HG03439 (cell line): ENCODE measurements at regions not wholly inside any gene's neighbourhood (a gene's known extent, or its start where the extent isn't known, plus 50 kb on each side); places are given as distances from the start of the nearest gene placed in this dataset.
"Not testable (repeated sequence)": the region's sequence is repeated elsewhere in the genome, so short reads cannot be mapped to it uniquely, and the experiment has no call there.

Source experiments
- ATAC-seq: cut with Tn5 transposase; IDR thresholded peaks from one replicate; pipeline ENCODE4 v1.9.1; 2021; ENCODE audit warnings: mild to moderate bottlenecking, moderate library complexity; ENCODE audit not compliant: unreplicated experiment

DNA sequence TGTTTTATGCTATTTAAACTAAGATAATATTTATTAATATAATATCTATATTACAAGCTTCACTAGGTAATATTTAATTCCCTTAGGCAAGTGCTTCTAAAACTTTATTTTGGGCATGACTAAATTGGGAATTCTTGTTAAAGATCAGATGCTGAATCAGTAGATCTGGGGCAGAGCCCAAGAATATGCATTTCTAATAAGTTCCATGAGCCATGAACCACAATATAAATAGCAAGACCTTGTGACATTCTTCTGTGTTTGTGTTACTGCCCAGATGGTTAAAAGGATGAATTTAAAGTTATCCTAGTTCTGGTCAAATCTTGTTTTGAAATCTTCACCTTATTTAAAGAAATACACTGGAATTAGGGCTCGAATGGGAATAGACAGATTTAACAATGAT, 258.4 kb upstream of the CACNA2D1 start:
- ATAC-seq: no peak

DNA sequence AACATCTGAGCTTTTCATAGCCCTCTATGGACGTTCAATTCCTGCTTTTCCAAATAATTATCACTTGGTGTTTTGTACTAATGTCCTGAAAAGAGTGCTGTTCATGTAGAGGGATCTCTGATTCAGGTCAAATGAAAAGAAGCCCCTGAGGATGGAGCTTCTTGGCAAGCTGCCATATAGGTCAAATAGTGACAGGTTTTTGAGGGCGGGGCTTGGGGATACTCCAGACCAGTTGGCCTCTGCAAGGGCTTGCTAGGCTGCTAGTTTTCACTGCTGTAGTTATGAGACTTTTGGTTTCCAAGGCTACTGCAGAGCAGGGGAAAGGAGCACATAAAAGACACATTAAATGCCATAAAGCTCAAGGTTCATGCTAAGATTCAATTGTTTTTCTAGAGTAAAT, 257.2 kb upstream of the CACNA2D1 start:
- ATAC-seq: no peak

DNA sequence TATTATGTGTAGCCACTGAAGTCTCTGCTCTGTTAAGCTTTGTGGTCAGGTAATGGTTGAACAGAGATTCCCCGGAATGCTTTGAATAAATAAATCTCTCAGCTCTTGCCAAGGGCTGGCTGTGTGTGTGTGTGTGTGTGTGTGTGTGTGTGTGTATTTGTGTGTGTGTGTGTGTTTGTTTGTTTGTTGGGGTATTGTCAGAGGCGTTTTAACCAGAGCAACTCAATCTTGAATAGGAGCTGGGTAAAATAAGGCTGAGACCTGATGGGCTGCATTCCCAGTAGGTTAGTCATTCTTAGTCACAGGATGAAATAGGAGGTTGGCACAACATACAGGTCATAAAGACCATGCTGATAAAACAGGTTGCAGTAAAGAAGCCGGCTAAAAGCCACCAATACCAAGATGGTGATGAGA, 256.2 kb upstream of the CACNA2D1 start:
- no peak for ATAC-seq

GRCh38 chr7:82697897-82698296, 254.3 kb upstream of the CACNA2D1 start:
- ATAC-seq: no peak

DNA sequence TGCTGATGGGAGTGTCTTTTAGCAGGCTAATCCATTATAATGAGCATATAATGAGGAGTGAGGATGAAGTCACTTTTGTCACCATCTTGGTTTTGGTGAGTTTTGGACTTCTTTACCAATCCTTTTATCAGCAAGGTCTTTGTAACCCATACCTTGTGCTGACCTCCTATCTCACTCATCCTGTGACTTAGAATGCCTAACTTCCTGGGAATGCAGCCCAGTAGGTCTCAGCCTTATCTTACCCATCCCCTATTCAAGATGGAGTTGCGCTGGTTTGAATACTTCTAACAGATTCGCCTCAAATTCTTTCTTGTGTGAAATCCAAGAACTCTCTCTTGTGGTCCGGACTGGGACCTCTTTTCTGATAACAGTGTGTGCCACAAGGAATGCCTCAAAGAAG, 253.1 kb upstream of the CACNA2D1 start:
- no peak for ATAC-seq

DNA sequence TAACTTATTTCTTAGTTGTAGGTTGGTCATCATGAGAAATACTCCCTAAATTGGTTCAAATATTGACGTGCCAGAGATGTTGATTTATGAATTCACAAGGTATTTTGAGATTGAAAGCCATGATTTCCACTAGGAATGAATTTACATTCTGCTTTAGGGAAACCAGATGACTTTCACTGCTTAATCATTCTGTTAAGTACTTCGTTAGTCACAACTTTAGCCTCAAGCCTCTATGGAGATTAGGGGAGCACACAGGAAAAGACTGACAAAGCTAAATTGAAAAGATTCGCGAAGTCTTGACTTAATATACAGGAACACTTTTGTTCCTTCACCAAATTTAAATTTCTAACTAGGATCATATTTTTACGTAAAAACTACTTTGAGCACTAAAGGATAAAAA, 250.4 kb upstream of the CACNA2D1 start:
- ATAC-seq: no peak

- ATAC-seq: no peak
Measured at GRCh38 chr7:82690929-82691328, 247.4 kb upstream of the CACNA2D1 start.

GRCh38 chr7:82685214-82685613, 241.6 kb upstream of the CACNA2D1 start:
- ATAC-seq: no peak

GRCh38 chr7:82678716-82679115, 235.1 kb upstream of the CACNA2D1 start:
- no peak for ATAC-seq

GRCh38 chr7:82678259-82678658, 234.7 kb upstream of the CACNA2D1 start:
- no peak for ATAC-seq

DNA sequence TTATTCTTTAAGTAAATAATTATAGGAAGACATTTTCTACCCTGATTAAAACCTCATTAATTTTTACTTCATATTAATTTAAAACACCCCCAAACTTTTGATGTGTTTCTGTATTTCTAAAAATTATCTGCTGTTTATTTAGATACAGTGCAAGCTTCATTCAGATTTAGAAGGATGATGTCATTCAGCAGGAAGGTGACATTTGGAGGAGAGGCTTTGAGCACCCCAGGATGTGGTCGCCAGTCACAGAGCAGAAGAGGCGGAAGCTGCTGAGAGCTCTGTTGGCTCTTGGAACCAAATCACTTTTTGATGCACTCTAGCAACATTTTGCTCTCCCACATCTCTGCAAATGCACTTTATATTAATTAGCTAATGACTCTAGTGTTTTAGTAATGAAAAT, 233.9 kb upstream of the CACNA2D1 start:
- no peak for ATAC-seq

- no peak for ATAC-seq
Measured at GRCh38 chr7:82676777-82677463, 233.3 kb upstream of the CACNA2D1 start.

- ATAC-seq: no peak
Measured at GRCh38 chr7:82675396-82675795, 231.8 kb upstream of the CACNA2D1 start.

DNA sequence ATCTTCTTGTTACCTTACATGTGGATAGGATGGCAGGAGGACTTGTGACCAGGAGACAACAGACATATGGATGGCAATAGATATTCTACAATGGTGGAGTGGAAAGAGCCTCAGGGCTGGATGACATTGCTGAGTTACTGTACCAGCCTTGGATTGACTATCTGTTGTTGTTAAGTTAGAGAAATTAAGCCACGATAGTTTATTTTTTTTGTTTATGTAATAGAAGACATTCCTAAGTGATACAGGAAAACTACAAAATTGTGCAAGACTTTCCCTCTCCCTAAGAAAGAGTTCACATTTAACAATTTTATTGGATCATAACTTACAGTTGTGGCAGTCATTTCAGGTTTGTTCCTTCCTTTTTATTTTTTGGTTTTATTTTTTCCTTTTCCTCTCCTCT, 230.7 kb upstream of the CACNA2D1 start:
- ATAC-seq: no peak

GRCh38 chr7:82672078-82672477, 228.5 kb upstream of the CACNA2D1 start:
- no peak for ATAC-seq

GRCh38 chr7:82669141-82669540, 225.6 kb upstream of the CACNA2D1 start:
- ATAC-seq: no peak

DNA sequence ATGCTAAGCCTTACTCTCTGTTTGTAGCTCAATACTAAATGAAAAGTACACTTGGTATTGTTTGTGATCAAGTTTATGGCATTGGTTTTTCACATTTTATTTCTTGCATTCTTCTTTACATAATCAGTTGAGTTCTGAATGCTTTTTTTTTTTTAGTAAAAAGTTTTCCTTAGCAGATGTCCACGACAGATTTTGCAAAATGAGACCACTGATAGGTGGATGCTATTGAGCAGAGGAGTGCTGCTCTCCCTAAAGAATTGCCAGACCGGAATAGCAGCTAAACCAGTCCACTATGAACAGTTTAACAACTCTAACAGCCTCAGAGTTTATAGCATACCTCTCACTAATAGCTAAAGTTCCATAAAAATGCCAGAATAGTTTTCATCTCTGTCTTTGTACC, 225.1 kb upstream of the CACNA2D1 start:
- no peak for ATAC-seq

DNA sequence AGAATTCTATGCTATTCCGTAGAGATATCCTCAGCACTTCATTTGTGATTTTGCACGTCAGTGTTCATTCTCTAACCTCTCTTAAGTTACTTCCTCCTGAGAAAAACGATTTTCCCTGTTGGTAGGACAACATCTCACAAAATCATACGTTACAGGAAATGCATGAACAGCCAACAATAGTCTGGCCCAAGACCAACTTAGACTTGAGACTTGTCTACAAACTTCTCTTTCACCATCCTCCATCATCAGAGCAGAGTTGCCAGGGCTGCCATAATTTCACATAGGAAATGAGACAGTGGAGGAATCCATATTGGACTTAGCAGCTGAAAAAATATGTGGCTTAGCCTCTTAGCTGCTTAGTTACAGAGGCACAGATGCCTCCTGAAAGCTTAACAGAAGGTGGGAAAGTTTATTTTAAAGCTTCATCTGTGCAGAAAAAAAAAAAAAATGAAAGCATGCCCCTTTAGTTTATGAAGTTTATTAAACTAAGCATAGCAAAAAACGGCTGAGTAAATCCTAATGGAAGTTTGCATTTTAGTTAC, 222.5 kb upstream of the CACNA2D1 start:
- no peak for ATAC-seq

DNA sequence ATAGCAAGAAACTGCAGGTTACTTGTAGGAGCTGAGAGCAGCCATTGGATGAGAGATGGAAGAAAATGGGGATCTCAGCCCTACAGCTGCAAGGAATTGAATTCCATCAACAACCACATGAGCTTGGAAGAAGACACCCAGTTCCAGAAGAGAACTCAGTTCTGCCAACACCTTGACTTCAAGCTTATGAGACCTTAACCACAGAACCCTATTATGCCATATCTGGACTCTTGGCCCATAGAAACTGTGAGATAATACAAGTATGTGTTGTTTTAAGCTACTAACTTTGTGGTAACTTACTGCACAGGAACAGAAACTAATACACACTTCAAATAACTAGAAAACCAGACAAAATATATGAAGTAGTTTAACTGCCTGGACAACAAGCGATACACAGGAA, 212.4 kb upstream of the CACNA2D1 start:
- no peak for ATAC-seq

GRCh38 chr7:82650095-82650494, 206.5 kb upstream of the CACNA2D1 start:
- ATAC-seq: not testable (repeated sequence)

DNA sequence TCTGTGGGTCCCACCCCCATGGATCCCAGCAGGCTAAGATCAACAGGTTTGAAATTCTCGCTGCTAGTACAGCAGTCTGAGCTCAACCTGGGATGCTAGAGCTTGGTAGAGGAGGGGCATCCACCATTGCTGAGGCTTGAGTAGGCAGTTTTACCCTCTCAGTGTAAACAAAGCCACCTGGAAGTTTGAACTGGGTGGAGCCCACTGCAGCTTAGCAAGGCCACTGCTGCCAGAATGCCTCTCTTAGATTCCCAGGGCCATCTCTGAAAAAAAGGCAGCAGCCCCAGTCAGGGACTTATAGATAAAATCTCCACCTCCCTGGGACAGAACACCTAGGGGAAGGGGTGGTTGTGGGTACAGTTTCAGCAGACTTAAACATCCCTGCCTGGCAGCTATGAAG, 190.0 kb upstream of the CACNA2D1 start:
- ATAC-seq: no peak

DNA sequence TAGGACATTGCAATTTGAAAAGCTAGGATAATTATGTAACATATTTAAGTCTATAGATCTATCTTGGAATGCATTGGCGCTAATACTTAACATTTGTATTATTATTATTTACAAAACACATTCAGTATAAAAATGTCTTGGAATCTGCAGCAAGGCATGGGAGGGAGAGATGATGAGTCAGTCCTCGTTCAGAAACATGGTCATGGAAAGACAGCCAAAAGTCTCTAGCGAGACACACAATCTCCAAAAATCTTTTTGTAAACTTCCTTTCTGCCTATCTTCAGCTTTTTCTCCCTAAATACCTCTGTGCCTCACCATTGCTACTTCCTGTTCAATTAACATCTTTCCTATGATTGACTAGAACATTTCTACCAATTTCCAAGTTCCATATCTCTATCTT, 188.4 kb upstream of the CACNA2D1 start:
- ATAC-seq: no peak

GRCh38 chr7:82629583-82629982, 186.0 kb upstream of the CACNA2D1 start:
- ATAC-seq: no peak
